Loucy (cell line): ENCODE measurements at regions not wholly inside any gene's neighbourhood (a gene's known extent, or its start where the extent isn't known, plus 50 kb on each side); places are given as distances from the start of the nearest gene placed in this dataset.

Experiments
- EZH2phosphoT487 ChIP-seq: fragments of 200-600 bp; IDR thresholded peaks from 2 replicates; pipeline ENCODE4 v1.6.1; 2018; ENCODE audit warnings: antibody characterized with exemption, mild to moderate bottlenecking, moderate library complexity, borderline replicate concordance
- TF ChIP-seq, protein P1 (sequence below): fragments of 200-600 bp; sonication (generic); conservative IDR thresholded peaks from 2 replicates; pipeline ENCODE4 v1.5.1; 2014; ENCODE audit warnings: mild to moderate bottlenecking, antibody characterized with exemption, low read length

DNA sequence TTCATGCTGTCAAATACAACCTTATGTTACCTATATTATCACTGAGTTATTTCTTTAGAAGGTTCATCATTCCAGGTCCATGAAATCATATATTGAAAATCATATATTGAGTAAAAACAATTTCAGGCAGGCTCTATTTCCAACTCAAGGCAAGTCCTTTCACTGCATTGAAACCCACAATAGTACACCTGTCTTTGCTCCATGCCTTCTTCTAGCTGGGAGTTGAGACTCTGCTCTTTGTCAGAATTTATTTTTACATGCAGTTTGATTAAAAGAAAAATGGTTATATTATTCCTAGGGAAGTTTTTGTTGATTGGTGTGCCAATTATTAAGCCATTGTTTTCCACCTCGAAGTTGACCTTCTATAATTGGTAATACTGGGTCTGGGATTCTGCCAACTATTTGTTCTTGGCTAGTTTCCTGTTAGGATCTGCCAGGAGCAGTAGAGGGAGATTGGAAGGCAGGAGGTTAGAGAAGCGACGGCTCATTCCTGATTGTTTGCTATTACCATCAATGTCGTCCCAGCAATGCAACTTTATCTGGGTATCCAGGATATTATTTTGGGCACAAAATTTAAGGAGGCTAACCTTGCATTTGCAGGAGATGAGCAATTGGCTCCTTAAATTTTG is 79.5 kb upstream of the MIS18BP1 start:
- TF ChIP-seq, protein P1, sequence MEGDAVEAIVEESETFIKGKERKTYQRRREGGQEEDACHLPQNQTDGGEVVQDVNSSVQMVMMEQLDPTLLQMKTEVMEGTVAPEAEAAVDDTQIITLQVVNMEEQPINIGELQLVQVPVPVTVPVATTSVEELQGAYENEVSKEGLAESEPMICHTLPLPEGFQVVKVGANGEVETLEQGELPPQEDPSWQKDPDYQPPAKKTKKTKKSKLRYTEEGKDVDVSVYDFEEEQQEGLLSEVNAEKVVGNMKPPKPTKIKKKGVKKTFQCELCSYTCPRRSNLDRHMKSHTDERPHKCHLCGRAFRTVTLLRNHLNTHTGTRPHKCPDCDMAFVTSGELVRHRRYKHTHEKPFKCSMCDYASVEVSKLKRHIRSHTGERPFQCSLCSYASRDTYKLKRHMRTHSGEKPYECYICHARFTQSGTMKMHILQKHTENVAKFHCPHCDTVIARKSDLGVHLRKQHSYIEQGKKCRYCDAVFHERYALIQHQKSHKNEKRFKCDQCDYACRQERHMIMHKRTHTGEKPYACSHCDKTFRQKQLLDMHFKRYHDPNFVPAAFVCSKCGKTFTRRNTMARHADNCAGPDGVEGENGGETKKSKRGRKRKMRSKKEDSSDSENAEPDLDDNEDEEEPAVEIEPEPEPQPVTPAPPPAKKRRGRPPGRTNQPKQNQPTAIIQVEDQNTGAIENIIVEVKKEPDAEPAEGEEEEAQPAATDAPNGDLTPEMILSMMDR: no peak
- no peak for TF ChIP-seq EZH2phosphoT487
